IMR-90 (cell line): ENCODE measurements at regions not wholly inside any gene's neighbourhood (a gene's known extent, or its start where the extent isn't known, plus 50 kb on each side); places are given as distances from the start of the nearest gene placed in this dataset.

Source experiments
- ATAC-seq: fragments of 200-7000 bp; cut with Tn5 transposase; 2 replicates; pipeline ENCODE4 v1.9.1; 2020; ENCODE audit warnings: low read depth, mild to moderate bottlenecking, moderate library complexity
- BruUV-seq: library from RNA; stranded (reverse); fragments of 400-500 nt; replicated peaks from 2 replicates; lab custom pipeline; 2021; lab: Mats Ljungman, UMichigan
- CTCF ChIA-PET: fragments of 300-600 bp; formaldehyde crosslinking; extraction: SDS; loops from one replicate; lab custom pipeline; 2021; ENCODE audit warnings: antibody characterized with exemption; lab: Yijun Ruan, JAX
- POLR2A ChIA-PET: fragments of 300-600 bp; sonication (Branson Sonifier 250); formaldehyde crosslinking; loops from one replicate; lab custom pipeline; 2022; ENCODE audit warnings: antibody characterized with exemption; ENCODE audit not compliant: unreplicated experiment; lab: Charles Lee
- DNase-seq: peaks from one replicate; pipeline ENCODE4 v3.0.0; 2013
- H2AFZ ChIP-seq: replicated peaks from 2 replicates; pipeline ENCODE3; 2013; ENCODE audit warnings: low read length, mild to moderate bottlenecking; ENCODE audit not compliant: poor library complexity
- H2AK5ac ChIP-seq: 2 replicates; pipeline ENCODE4 v1.6.1; 2013; ENCODE audit warnings: low read depth, low read length, inconsistent platforms
- H2AK9ac ChIP-seq: replicated peaks from 2 replicates; pipeline ENCODE3; 2013; ENCODE audit warnings: mild to moderate bottlenecking, low read depth, low read length, moderate library complexity; ENCODE audit not compliant: poor library complexity
- H2BK120ac ChIP-seq: 2 replicates; pipeline ENCODE4 v1.6.1; 2013; ENCODE audit warnings: low read depth, low read length, inconsistent platforms
- H2BK15ac ChIP-seq: 3 replicates; pipeline ENCODE4 v1.6.1; 2013; ENCODE audit warnings: low read depth, low read length, inconsistent platforms
- H2BK20ac ChIP-seq: 2 replicates; pipeline ENCODE4 v1.6.1; 2013; ENCODE audit warnings: low read depth, mild to moderate bottlenecking, inconsistent platforms, low read length, moderate library complexity
- H2BK5ac ChIP-seq: 2 replicates; pipeline ENCODE4 v1.6.1; 2013; ENCODE audit warnings: mild to moderate bottlenecking, low read depth, low read length, inconsistent platforms; ENCODE audit not compliant: poor library complexity, severe bottlenecking
- H3K14ac ChIP-seq: replicated peaks from 2 replicates; pipeline ENCODE4 v1.6.1; 2013; ENCODE audit warnings: low read depth, low read length, inconsistent platforms
- H3K18ac ChIP-seq: 2 replicates; pipeline ENCODE4 v1.6.1; 2013; ENCODE audit warnings: low read depth, low read length, control low read depth
- H3K23ac ChIP-seq: 2 replicates; pipeline ENCODE4 v1.6.1; 2013; ENCODE audit warnings: low read depth, low read length, inconsistent platforms
- H3K27ac ChIP-seq: 2 replicates; pipeline ENCODE4 v1.5.1; 2013; ENCODE audit warnings: mild to moderate bottlenecking, control low read depth, low read length; ENCODE audit not compliant: insufficient read depth
- H3K27me3 ChIP-seq: 2 replicates; pipeline ENCODE4 v1.6.1; 2013; ENCODE audit warnings: low read length; ENCODE audit not compliant: control insufficient read depth, insufficient read depth
- H3K36me3 ChIP-seq: 2 replicates; pipeline ENCODE4 v1.6.1; 2013; ENCODE audit warnings: low read length, mixed read lengths; ENCODE audit not compliant: control insufficient read depth, insufficient read depth
- H3K4ac ChIP-seq: 2 replicates; pipeline ENCODE4 v1.6.1; 2013; ENCODE audit warnings: low read depth, low read length, inconsistent platforms
- H3K4me1 ChIP-seq: 2 replicates; pipeline ENCODE4 v1.6.1; 2013; ENCODE audit warnings: low read length, mixed read lengths; ENCODE audit not compliant: control insufficient read depth, insufficient read depth
- H3K4me2 ChIP-seq: 2 replicates; pipeline ENCODE4 v1.6.1; 2013; ENCODE audit warnings: low read depth, mild to moderate bottlenecking, control low read depth, low read length, moderate library complexity
- H3K4me3 ChIP-seq: 2 replicates; pipeline ENCODE4 v1.5.1; 2013; ENCODE audit warnings: low read depth, mild to moderate bottlenecking, control low read depth, low read length, moderate library complexity; ENCODE audit not compliant: insufficient read depth
- H3K56ac ChIP-seq: 2 replicates; pipeline ENCODE4 v1.6.1; 2013; ENCODE audit warnings: low read length, inconsistent platforms; ENCODE audit not compliant: insufficient read depth; ENCODE audit errors: extremely low read depth
- H3K79me1 ChIP-seq, 2 experiments: 2 replicates each; pipeline ENCODE4 v1.6.1; 2013; ENCODE audit warnings: low read length in 2 of 2, inconsistent platforms in 1 of 2, low read depth in 1 of 2
- H3K9ac ChIP-seq: 2 replicates; pipeline ENCODE4 v1.6.1; 2013; ENCODE audit warnings: low read depth, low read length, control low read depth
- H3K9me1 ChIP-seq: 2 replicates; pipeline ENCODE4 v1.6.1; 2013; ENCODE audit warnings: low read length, inconsistent platforms; ENCODE audit not compliant: insufficient read depth
- H3K9me3 ChIP-seq: 2 replicates; pipeline ENCODE4 v1.6.1; 2013; ENCODE audit warnings: low read length; ENCODE audit not compliant: control insufficient read depth, insufficient read depth
- H4K20me1 ChIP-seq: 2 replicates; pipeline ENCODE4 v1.6.1; 2013; ENCODE audit warnings: low read length, inconsistent platforms; ENCODE audit not compliant: insufficient read depth
- H4K5ac ChIP-seq: 2 replicates; pipeline ENCODE4 v1.6.1; 2013; ENCODE audit warnings: mild to moderate bottlenecking, low read depth, low read length, control low read depth
- H4K8ac ChIP-seq, 2 experiments: 2 replicates each; pipeline ENCODE4 v1.6.1; 2013; ENCODE audit warnings: low read depth in 2 of 2, low read length in 2 of 2, control low read depth in 1 of 2, inconsistent platforms in 1 of 2
- H4K91ac ChIP-seq: 2 replicates; pipeline ENCODE4 v1.6.1; 2013; ENCODE audit warnings: low read depth, low read length, inconsistent platforms; ENCODE audit not compliant: insufficient read depth
- CEBPB ChIP-seq: IDR thresholded peaks from 2 replicates; pipeline ENCODE4 v1.6.1; 2012; ENCODE audit warnings: low read depth, low read length, improper control_type of control experiment
- CHD1 ChIP-seq: IDR thresholded peaks from 2 replicates; pipeline ENCODE4 v1.6.1; 2012; ENCODE audit warnings: low read depth, low read length, improper control_type of control experiment
- FOS ChIP-seq: fragments of 150-350 bp; IDR thresholded peaks from 2 replicates; pipeline ENCODE4 v1.6.1; 2016; ENCODE audit warnings: low read depth, low read length
- MAFK ChIP-seq: IDR thresholded peaks from 2 replicates; pipeline ENCODE4 v1.6.1; 2012; ENCODE audit warnings: low read depth, low read length, improper control_type of control experiment
- MXI1 ChIP-seq: IDR thresholded peaks from 2 replicates; pipeline ENCODE4 v1.6.1; 2012; ENCODE audit warnings: low read depth, mild to moderate bottlenecking, low read length, moderate library complexity, borderline replicate concordance
- POLR2A ChIP-seq: IDR thresholded peaks from 2 replicates; pipeline ENCODE4 v1.6.1; 2012; ENCODE audit warnings: mild to moderate bottlenecking, low read depth, low read length
- RAD21 ChIP-seq: IDR thresholded peaks from 2 replicates; pipeline ENCODE4 v1.6.1; 2012; ENCODE audit warnings: low read length, improper control_type of control experiment
- RCOR1 ChIP-seq: IDR thresholded peaks from 2 replicates; pipeline ENCODE4 v1.6.1; 2012; ENCODE audit warnings: mild to moderate bottlenecking, low read length, improper control_type of control experiment; ENCODE audit not compliant: insufficient replicate concordance
- RFX5 ChIP-seq: IDR thresholded peaks from 2 replicates; pipeline ENCODE4 v1.8.0; 2012; ENCODE audit warnings: low read depth, mild to moderate bottlenecking, low read length, moderate library complexity
- SMC3 ChIP-seq: fragments of 150-350 bp; IDR thresholded peaks from 2 replicates; pipeline ENCODE4 v1.6.1; 2016; ENCODE audit warnings: low read depth, mild to moderate bottlenecking, antibody characterized with exemption, low read length, moderate library complexity
- WGBS, 2 experiments: methylation state at CpG; one replicate each; pipeline versions ENCODE4 v1.1.5 to v1.1.7; 2013; ENCODE audit warnings: missing lambda C conversion rate in 2 of 2; ENCODE audit not compliant: insufficient read length in 1 of 2; ENCODE audit errors: extremely low coverage in 2 of 2; 5-methylcytosine and 5-hydroxymethylcytosine counted together
- dilution Hi-C: fragments of 300-500 bp; cut with HindIII; formaldehyde crosslinking; loops from one replicate; pipeline ENCODE4 v1.14.3; 2018; ENCODE audit warnings: low sequenced_read_pairs; ENCODE audit not compliant: unreplicated experiment
- in situ Hi-C: fragments of 300-500 bp; cut with MboI; formaldehyde crosslinking; loops from 3 replicates; pipeline ENCODE4 v1.14.3; 2019; ENCODE audit warnings: low sequenced_read_pairs, inconsistent platforms, mixed read lengths
- intact Hi-C: fragments of 100-400 bp; cut with micrococcal nuclease; formaldehyde crosslinking; loops from 2 replicates; pipeline ENCODE4 v1.10.0; 2022
- TF ChIP-seq, protein P1 (sequence below): conservative IDR thresholded peaks from 2 replicates; pipeline ENCODE4 v1.5.1; 2012; ENCODE audit warnings: mild to moderate bottlenecking, low read depth, low read length, improper control_type of control experiment
- TF ChIP-seq, protein P2 (sequence below): fragments of 150-350 bp; IDR thresholded peaks from 2 replicates; pipeline ENCODE4 v1.6.1; 2017; ENCODE audit warnings: mild to moderate bottlenecking, antibody characterized with exemption, low read length, low read depth
- TF ChIP-seq, protein P3 (sequence below): fragments of 150-350 bp; IDR thresholded peaks from 2 replicates; pipeline ENCODE4 v1.6.1; 2016; ENCODE audit warnings: low read depth, mild to moderate bottlenecking, low read length, moderate library complexity, borderline replicate concordance

DNA sequence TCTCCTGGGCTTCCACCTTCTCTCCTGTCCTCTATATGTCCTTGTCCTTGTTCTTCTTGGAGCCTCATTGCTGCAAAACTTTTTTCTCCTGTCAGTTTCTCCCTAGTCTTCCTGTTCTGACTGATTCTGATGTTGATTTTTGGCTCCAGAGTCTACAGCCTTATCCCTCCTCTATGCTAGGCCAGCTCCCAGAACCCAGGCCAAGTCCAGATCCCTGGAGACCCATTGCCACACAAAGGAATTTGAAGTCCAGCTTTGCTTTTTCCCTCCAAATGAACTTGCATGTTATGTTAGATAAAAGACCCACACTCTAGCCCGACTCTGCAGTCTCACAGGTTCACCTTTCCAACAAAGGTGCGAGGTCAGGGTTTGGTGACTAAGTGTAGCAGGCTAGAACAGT, 203.1 kb downstream of the FNDC1 start:
- no peak overlapping the region for H2BK5ac ChIP-seq
- H2BK20ac ChIP-seq: no peak overlapping the region
- in situ Hi-C loops: no loop called here
- no peaks in the 10 kb centered on the region for H3K36me3 ChIP-seq
- H3K27ac ChIP-seq: no peak overlapping the region
- no peak overlapping the region for H4K5ac ChIP-seq
- TF ChIP-seq CEBPB (no peak), RAD21 (no peak), POLR2A (no peak), RCOR1 (no peak), MAFK (no peak), SMC3 (no peak), MXI1 (no peak), FOS (no peak), CHD1 (no peak), RFX5 (no peak)
- TF ChIP-seq, protein P1, sequence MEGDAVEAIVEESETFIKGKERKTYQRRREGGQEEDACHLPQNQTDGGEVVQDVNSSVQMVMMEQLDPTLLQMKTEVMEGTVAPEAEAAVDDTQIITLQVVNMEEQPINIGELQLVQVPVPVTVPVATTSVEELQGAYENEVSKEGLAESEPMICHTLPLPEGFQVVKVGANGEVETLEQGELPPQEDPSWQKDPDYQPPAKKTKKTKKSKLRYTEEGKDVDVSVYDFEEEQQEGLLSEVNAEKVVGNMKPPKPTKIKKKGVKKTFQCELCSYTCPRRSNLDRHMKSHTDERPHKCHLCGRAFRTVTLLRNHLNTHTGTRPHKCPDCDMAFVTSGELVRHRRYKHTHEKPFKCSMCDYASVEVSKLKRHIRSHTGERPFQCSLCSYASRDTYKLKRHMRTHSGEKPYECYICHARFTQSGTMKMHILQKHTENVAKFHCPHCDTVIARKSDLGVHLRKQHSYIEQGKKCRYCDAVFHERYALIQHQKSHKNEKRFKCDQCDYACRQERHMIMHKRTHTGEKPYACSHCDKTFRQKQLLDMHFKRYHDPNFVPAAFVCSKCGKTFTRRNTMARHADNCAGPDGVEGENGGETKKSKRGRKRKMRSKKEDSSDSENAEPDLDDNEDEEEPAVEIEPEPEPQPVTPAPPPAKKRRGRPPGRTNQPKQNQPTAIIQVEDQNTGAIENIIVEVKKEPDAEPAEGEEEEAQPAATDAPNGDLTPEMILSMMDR: no peak
- TF ChIP-seq, protein P2, sequence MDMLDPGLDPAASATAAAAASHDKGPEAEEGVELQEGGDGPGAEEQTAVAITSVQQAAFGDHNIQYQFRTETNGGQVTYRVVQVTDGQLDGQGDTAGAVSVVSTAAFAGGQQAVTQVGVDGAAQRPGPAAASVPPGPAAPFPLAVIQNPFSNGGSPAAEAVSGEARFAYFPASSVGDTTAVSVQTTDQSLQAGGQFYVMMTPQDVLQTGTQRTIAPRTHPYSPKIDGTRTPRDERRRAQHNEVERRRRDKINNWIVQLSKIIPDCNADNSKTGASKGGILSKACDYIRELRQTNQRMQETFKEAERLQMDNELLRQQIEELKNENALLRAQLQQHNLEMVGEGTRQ: no peak
- TF ChIP-seq, protein P3, sequence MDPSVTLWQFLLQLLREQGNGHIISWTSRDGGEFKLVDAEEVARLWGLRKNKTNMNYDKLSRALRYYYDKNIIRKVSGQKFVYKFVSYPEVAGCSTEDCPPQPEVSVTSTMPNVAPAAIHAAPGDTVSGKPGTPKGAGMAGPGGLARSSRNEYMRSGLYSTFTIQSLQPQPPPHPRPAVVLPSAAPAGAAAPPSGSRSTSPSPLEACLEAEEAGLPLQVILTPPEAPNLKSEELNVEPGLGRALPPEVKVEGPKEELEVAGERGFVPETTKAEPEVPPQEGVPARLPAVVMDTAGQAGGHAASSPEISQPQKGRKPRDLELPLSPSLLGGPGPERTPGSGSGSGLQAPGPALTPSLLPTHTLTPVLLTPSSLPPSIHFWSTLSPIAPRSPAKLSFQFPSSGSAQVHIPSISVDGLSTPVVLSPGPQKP: no peak
- no peak overlapping the region for H2AK5ac ChIP-seq
- ATAC-seq (no peak), DNase-seq (no peak)
- ChIA-PET POLR2A (no interaction called here), CTCF (no interaction called here)
- dilution Hi-C loops: no loop called here
- H3K4me2 ChIP-seq: no peak overlapping the region
- intact Hi-C loops: no loop called here
- no CpG with 5 or more reads among the region's 2 CpGs for WGBS, 2 experiments
- H4K20me1 ChIP-seq: no peaks in the 10 kb centered on the region
- H3K9ac ChIP-seq: no peak overlapping the region
- no peaks in the 10 kb centered on the region for H3K27me3 ChIP-seq
- H3K4ac ChIP-seq: no peak overlapping the region
- no peak overlapping the region for H3K18ac ChIP-seq
- no peaks in the 10 kb centered on the region for H3K9me1 ChIP-seq
- no peak overlapping the region for H3K4me3 ChIP-seq
- H2BK15ac ChIP-seq: no peak overlapping the region
- H3K23ac ChIP-seq: no peak overlapping the region
- no peak overlapping the region for H4K91ac ChIP-seq
- no peaks in the 10 kb centered on the region for H3K79me1 ChIP-seq
- no peak overlapping the region for H3K56ac ChIP-seq
- no peaks in the 10 kb centered on the region for H3K4me1 ChIP-seq
- no TSS peak for BruUV-seq
- H4K8ac ChIP-seq: no peak overlapping the region
- H2AK9ac ChIP-seq: no peak overlapping the region
- H2BK120ac ChIP-seq: no peak overlapping the region
- no peak overlapping the region for H3K14ac ChIP-seq
- no peak overlapping the region for H2AFZ ChIP-seq
- H3K9me3 ChIP-seq: peaks cover 23% of the 10 kb centered on the region
